GM12872 (cell line): ENCODE measurements at regions not wholly inside any gene's neighbourhood (a gene's known extent, or its start where the extent isn't known, plus 50 kb on each side); places are given as distances from the start of the nearest gene placed in this dataset.

ENCODE experiments used
- TF ChIP-seq, protein P1 (sequence below): IDR thresholded peaks from 3 replicates; pipeline ENCODE4 v1.5.1; 2011; ENCODE audit warnings: low read depth, mild to moderate bottlenecking, low read length, moderate library complexity; ENCODE audit not compliant: insufficient read depth

DNA sequence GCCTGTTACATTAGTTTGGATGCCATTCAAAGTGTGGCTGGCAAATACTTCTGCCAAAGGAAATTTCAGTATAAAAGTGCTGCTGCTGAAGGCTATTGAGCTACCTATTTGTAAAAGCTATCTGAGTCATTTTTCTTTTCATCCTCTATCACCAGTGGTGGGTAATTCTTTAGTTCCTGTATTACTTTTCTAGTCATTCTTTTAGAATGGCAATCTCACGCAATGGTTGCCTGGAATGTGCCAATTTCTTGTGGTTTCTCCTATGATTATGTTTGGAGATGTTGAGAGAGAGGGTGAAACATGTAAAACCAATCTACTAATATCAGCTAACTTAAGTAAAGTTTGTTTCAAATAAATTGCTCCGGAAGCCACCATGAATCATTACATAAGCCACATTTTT lies 685.0 kb downstream of the RAPGEF2 start:
- TF ChIP-seq, protein P1, sequence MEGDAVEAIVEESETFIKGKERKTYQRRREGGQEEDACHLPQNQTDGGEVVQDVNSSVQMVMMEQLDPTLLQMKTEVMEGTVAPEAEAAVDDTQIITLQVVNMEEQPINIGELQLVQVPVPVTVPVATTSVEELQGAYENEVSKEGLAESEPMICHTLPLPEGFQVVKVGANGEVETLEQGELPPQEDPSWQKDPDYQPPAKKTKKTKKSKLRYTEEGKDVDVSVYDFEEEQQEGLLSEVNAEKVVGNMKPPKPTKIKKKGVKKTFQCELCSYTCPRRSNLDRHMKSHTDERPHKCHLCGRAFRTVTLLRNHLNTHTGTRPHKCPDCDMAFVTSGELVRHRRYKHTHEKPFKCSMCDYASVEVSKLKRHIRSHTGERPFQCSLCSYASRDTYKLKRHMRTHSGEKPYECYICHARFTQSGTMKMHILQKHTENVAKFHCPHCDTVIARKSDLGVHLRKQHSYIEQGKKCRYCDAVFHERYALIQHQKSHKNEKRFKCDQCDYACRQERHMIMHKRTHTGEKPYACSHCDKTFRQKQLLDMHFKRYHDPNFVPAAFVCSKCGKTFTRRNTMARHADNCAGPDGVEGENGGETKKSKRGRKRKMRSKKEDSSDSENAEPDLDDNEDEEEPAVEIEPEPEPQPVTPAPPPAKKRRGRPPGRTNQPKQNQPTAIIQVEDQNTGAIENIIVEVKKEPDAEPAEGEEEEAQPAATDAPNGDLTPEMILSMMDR = no peak

DNA sequence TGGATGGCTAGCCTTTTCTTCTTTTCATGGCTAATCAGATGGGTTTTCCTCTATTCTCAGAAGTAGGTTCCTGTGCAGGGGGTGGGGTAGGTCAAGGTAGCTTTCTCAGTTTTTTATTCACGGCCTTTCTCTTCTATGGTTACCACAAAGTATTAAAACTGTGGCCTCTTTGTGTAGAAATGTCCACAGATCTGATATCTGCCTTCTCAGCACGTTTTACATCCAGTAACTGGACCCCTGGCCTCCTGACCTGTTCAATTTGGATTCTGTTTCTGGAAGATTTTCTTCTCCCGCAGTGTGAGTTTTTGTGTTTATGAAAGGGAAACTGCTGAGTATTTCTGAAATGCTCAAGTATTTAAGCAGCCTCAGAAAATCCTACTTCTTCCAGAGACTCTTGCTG lies 688.5 kb downstream of the RAPGEF2 start:
- TF ChIP-seq, protein P1 = no peak

DNA sequence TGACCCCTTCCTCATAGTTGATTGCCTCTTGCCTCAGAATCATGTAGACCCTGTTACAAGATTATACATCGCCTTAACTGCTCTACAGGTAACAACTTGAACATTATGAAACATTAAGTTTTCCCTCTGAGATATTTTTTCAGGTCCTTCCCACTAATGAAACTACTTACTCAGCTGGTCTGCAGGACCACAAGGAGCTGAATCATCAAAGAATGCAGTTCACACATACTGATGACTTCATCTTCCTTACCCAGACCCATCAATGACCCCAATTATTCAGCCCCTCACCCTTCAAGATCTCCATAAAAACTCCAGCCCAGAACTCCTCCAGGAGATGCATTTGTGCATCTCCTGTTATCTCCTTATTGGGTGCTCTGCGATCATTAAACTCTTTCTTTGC lies 720.9 kb downstream of the RAPGEF2 start:
- TF ChIP-seq, protein P1 = no peak

DNA sequence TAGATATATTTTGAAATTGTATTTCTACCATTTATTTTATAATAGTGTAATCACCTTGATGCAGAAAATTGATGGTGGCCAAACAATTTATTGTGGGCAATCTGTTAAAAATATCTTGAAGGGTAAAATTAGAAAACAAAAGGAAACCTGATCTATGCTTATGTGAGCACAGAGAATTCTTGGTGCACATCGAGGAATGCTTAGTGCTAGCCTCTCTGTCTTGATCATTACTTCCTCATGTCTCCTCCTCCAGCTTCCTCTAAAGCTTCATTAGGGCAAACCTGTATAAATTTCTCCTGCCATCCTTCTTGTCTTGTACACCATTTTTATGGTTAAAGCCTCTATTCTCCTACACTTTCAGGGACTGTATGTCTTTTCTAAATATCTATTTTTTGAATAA lies 725.8 kb downstream of the RAPGEF2 start:
- TF ChIP-seq, protein P1 = no peak

DNA sequence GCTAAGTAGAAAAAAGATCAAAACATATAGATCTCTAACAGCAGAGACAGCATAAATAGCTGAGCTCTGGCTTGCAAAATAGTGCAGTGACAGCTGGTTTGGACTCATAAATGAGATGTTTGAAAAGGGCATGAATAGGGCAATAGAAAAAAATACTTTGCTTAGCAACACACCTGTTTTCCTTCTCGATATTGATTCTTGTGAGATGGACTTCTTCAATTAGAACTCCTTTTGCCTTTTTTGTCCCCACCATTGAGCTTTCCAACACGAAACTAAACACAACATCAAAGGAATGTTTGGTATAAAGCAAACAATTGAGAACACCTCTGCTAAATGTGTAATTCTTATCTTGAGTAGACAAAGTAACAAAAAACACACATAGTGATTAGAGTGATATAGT lies 726.3 kb downstream of the RAPGEF2 start:
- TF ChIP-seq, protein P1 = no peak

DNA sequence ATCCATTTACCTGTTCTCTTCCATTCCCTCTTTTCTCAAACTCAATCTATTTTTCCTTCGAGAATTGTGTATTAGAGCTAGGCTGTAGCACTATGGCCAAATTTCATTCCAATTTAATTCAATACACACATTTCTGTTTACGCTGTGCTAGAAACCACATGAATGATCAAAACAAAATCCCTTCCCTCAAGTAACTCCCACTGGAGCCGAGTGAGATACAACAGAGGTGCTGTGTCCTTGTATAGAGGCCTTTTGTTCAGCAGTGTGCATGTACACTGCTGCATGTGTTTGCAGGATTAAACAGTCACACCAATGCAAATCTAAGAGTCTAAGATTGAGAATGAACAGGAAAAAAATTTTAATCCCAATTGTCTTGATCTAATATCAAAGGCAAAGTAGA lies 734.2 kb downstream of the RAPGEF2 start:
- TF ChIP-seq, protein P1 = no peak

DNA sequence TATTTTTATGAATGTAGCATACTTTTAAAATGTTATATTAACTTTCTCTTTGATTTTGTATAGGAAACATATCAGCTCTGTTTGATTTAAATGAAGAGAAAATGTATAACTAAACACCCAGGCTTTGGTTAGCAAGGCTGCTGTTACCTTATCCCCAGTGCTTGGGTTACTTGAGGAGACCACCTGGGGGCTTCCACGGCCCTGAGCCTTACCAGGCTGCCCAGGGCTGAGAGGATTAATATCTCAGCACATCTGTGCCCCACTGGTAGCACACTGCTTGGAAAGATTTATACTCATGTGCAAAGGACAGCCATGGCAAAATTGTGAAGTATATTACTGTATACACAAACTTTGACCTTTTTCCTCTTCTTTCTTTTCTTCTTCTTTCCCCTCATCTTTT lies 752.9 kb downstream of the RAPGEF2 start:
- TF ChIP-seq, protein P1 = no peak

DNA sequence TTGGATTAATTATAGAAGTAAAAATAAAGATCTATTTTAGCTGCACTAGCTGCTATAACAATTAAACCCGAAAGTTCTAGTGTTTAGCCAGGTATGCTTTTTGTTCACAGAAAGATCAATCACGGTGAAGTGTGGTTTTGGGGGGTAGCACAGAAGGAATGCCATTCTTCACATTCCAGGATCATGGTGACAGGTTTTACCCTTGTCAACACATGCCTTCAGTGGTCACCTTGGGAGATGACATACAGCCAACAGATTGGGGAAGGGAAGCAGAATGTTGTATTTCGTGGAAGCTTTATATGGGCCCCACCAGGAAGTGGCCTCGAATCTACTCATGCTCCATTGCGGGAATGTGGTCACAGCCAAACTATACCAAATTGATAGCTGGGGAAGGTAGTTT lies 753.6 kb downstream of the RAPGEF2 start:
- TF ChIP-seq, protein P1 = no peak
